ENCODE measurements at regions not wholly inside any gene's neighbourhood (a gene's known extent, or its start where the extent isn't known, plus 50 kb on each side); places are given as distances from the start of the nearest gene placed in this dataset.

- DNase-seq (ENCODE audit: low read depth in 1 of 2, low spot score in 1 of 2): no peak
- H3K27me3 ChIP-seq (ENCODE audit: insufficient read depth, poor library complexity, severe bottlenecking): no peaks in the 10 kb centered on the region
- H3K4me3 ChIP-seq (replicated peaks; ENCODE audit: insufficient read depth, low read length): no peak overlapping the region
- no peak for TF ChIP-seq REST (IDR thresholded peaks at IDR 0.05; ENCODE audit: insufficient replicate concordance, low read depth)
- TF ChIP-seq POLR2AphosphoS5 (IDR thresholded peaks at IDR 0.05; ENCODE audit: low read depth): no peak
- no peak for TF ChIP-seq GABPA (IDR thresholded peaks at IDR 0.05; ENCODE audit: low read depth)
- no peak for TF ChIP-seq CTCF (IDR thresholded peaks at IDR 0.05; ENCODE audit: insufficient read depth, low read length)
- TF ChIP-seq SPI1 (IDR thresholded peaks at IDR 0.05; ENCODE audit: borderline replicate concordance, low read depth): no peak
- H3K27ac ChIP-seq (replicated peaks): no peak overlapping the region
Measured at GRCh38 chrX:124256216-124256615, 76.2 kb upstream of the TEX13D start.

GRCh38 chrX:124256629-124257380 is 75.7 kb upstream of the TEX13D start:
- Histone ChIP-seq H3K4me3 (replicated peaks; ENCODE audit: insufficient read depth, low read length) (no peak overlapping the region), H3K27ac (replicated peaks) (no peak overlapping the region), H3K27me3 (ENCODE audit: insufficient read depth, poor library complexity, severe bottlenecking) (no peaks in the 10 kb centered on the region)
- TF ChIP-seq GABPA (IDR thresholded peaks at IDR 0.05; ENCODE audit: low read depth) (no peak), CTCF (IDR thresholded peaks at IDR 0.05; ENCODE audit: insufficient read depth, low read length) (no peak), POLR2AphosphoS5 (IDR thresholded peaks at IDR 0.05; ENCODE audit: low read depth) (no peak), REST (IDR thresholded peaks at IDR 0.05; ENCODE audit: insufficient replicate concordance, low read depth) (no peak), SPI1 (IDR thresholded peaks at IDR 0.05; ENCODE audit: borderline replicate concordance, low read depth) (no peak)
- no peak for DNase-seq (ENCODE audit: low read depth in 1 of 2, low spot score in 1 of 2)

GRCh38 chrX:124257924-124258702 is 74.3 kb upstream of the TEX13D start:
- no peak for TF ChIP-seq REST (IDR thresholded peaks at IDR 0.05; ENCODE audit: insufficient replicate concordance, low read depth)
- no peak for TF ChIP-seq POLR2AphosphoS5 (IDR thresholded peaks at IDR 0.05; ENCODE audit: low read depth)
- peak in 1 of 2 experiments; percentile 16 for DNase-seq (ENCODE audit: low read depth in 1 of 2, low spot score in 1 of 2)
- Histone ChIP-seq H3K27me3 (ENCODE audit: insufficient read depth, poor library complexity, severe bottlenecking) (no peaks in the 10 kb centered on the region), H3K4me3 (replicated peaks; ENCODE audit: insufficient read depth, low read length) (no peak overlapping the region), H3K27ac (replicated peaks) (no peak overlapping the region)
